AG08395 (cell line): ENCODE measurements at regions not wholly inside any gene's neighbourhood (a gene's known extent, or its start where the extent isn't known, plus 50 kb on each side); places are given as distances from the start of the nearest gene placed in this dataset.

Source experiments
- DNase-seq: peaks from one replicate; pipeline ENCODE4 v3.0.0; 2012; ENCODE audit warnings: mixed read lengths, low spot score

DNA sequence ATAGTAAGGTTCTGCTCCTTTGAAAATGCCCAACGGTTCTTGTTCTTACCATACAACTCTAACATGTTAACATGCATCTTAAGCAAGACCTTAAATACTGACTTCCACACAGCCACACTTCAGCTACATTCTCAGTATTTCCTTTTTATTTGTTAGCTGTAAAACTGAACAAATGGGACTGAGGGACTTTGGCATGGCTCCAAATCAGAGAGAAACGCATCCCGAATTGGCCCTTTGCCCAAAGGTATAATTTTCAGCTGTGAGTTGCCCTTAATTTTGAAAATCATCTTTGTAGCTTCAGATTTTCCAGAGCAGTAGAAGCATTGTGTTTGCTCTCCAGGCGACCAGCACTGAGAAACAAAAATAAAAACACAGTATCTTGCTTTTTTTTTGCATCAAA, 56.4 kb downstream of the NEUROD6 start:
- no peak for DNase-seq

- no peak for DNase-seq
Measured at GRCh38 chr7:31271641-31272405, 68.7 kb downstream of the NEUROD6 start.

DNA sequence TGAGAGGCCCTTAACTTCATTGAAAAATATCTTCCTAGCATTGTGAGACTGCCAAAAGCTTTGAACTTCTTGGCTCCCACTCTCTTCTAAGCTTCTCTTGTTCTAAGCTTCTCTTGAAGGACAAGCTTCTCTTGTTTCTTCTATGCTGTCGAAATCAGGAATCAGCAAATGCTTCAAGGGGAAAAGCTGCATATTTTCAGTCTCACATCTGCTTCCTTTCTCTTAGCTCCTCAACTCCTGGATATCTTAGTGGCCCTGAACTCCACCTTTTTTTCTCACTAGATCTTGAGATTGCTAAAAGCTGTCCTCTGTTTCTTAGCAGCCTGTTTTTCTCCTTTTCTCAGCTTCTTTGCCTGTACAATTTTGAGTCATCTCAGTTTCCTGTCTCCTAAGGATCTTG, 73.0 kb downstream of the NEUROD6 start:
- DNase-seq: no peak

GRCh38 chr7:31263338-31263737, 77.2 kb downstream of the NEUROD6 start:
- no peak for DNase-seq

DNA sequence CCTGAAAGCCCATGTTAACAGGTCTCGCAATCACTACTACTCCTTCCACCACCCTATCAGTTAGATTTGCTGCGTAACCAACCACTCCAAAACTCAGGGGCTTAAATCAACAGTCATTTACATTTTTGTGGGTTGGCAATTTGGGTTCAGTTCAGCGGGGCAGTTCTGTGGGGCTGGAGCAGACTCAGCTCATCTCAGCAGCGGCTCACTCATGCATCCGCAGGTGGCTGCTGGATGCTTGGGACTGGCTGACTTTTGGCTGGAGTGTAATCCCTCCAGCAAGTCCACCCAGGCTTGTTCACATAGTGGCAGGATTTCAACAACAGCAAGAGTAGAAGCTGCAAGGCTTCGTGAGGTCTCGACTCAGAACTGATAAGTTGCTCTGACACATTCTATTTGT, 79.2 kb downstream of the NEUROD6 start:
- DNase-seq: no peak

- DNase-seq: no peak
Measured at GRCh38 chr7:31260851-31261250, 79.7 kb downstream of the NEUROD6 start.

DNA sequence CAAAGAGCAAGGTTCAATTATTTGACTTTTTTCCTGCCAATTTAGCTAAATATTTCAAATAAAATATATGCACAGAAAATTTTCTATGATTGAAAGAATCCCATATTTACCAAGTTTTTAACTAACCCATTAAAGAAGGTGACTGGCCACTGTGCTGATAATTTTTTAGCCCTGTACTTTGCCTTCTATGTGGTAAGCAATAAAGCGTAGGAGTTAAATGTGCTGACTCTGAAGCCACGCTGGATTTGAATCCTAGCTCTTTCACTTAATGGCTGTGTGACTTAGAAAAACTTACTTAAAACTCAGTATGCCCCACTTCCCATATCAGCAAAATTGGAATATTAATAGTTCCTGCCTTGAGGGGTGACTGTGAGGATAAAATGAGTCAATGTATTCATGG, 82.1 kb downstream of the NEUROD6 start:
- no peak for DNase-seq

- DNase-seq: no peak
Measured at GRCh38 chr7:31256506-31256905, 84.0 kb downstream of the NEUROD6 start.

DNA sequence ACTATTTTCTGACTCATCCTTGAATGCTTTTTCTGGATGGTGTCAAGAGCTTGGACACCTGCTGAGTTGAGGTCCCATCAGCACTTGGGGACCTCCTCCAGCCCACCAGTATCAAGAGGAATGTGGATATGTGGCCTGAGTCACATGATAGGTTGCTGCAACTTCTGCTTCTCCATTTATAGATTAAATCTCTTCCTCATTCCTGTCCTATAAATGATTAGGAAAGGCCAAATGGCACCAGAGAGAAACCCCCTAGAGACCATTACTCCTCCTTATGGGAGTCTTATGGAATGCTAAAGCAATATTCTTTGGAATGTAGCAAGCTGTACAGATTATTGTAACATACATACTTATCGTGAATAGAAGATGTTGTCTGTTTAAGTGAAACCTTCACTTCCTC, 85.6 kb downstream of the NEUROD6 start:
- DNase-seq: no peak

GRCh38 chr7:31253532-31253931, 87.0 kb downstream of the NEUROD6 start:
- DNase-seq: no peak

DNA sequence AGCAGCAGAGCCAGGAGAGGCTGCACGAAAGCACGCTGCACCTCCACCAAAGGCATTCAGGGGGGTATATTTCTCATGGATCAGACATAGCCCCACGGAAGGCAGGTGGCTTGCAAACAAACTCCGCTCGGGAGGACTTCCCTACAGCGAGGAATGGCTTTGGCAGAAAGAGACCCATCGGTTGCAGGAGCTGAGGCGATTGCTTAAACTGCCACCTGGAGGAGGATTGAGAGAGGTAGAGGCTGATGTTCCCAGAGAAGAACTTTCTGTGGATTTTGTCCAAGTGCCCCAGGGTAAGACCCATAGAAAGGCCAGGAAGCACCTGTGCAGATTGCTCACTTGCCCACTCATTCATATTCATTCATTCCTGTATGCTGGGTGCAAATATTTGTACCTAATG, 89.1 kb downstream of the NEUROD6 start:
- DNase-seq: no peak

DNA sequence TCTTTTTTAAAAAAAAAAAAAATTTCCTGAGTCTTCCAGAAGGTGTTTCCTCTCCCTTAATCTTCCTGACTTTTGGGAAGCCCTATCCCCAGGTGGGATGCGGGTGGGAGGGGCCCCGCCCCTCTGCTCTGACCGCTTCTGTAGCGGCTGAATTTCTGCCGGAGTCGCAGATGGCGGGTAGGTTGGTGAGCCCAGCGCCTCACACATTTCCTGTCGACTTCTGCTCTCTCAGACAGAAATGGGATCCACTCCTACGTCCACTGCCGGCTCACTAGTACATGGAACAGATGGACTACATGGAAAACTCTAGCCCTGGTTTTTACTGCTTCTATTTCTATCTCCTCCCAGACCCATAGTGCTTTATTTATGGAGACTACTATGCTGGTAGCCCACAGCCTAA, 90.9 kb downstream of the NEUROD6 start:
- DNase-seq: no peak

GRCh38 chr7:31236868-31237267, 103.7 kb downstream of the NEUROD6 start:
- no peak for DNase-seq

- DNase-seq: no peak
Measured at GRCh38 chr7:31234836-31235605, 105.5 kb downstream of the NEUROD6 start.

GRCh38 chr7:31228957-31229356, 111.6 kb downstream of the NEUROD6 start:
- DNase-seq: no peak

GRCh38 chr7:31214751-31215150, 125.8 kb downstream of the NEUROD6 start:
- DNase-seq: no peak

GRCh38 chr7:31211281-31211680, 129.2 kb downstream of the NEUROD6 start:
- DNase-seq: no peak

DNA sequence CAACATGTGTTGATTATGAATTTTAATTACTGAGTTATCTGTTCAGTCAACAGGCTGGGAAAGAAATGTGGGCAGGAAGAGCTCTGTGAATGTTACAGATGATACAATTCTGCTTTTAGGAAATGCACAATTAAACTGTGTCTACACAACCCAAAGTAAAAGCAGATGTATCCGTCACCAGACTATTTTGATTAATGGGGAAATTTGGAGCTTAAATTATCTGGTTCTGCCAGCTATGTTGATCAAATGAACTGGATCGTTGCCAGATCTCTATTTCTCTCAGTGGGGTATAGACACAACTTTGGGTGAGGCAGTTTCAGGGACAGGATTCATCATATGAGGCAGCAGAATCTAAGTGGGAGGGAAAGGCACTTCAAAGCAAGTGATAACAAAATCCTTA, 136.5 kb downstream of the NEUROD6 start:
- no peak for DNase-seq

DNA sequence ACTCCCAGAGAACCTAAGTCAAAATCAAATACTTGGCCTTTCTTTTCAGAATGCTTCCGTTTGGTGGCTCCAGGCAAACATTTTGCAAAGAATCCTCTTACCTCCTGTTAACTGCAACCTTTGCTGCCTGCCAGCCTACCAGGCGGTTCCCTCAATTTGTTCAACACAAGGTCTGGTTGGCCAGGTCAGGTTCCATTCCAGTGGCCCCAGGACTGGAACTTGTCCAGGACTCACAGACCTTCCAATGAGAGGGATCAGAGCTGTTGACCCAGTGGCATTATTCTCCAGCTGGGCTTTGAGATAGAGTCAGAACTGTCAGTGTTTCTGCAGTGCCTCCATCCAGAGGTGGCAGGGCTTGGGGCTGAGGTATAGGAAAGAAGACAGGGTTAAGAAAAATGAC, 137.0 kb downstream of the NEUROD6 start:
- DNase-seq: no peak

- DNase-seq: no peak
Measured at GRCh38 chr7:31202801-31203200, 137.7 kb downstream of the NEUROD6 start.

DNA sequence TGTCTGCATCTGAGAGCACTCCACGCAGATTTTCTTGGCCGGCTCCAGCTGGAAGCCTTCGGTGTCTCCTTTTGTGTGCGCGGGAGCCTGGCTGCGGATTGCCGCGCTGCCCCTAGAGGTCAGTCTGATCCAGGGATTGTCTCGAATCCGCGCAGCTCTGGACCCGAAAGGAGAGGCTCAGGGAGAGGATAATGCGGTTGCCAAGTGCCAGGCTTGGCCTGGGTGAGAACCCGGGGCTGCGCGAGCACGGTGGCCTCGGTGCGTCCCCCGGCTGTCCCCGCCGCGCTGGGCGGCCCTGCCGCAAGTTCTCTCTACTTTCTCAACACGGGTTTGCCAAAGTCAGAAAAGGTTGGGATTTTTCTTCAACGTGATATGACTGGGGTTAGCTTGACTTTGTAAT, 140.9 kb downstream of the ADCYAP1R1 start:
- DNase-seq: peak; percentile 70

DNA sequence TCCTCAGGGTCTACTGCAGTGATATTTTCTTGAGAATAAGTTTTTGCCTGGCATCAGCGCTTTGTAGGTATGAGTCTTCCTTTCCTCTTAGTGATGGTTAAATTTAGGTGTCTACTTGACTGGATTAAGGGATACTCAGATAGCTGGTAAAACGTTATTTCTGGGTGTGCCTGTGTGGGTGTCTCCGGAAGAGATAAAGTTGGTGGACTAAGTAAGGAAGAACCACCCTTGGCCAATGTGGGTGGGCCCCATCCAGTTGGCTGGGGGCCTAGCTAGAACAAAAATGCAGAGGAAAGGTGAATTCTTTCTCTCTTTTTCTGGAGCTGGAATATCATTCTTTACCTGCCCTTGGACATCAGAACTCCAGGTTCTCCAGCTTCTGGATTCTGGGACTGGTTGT, 138.8 kb downstream of the ADCYAP1R1 start:
- no peak for DNase-seq

GRCh38 chr7:31186202-31186601, 134.1 kb downstream of the ADCYAP1R1 start:
- no peak for DNase-seq

DNA sequence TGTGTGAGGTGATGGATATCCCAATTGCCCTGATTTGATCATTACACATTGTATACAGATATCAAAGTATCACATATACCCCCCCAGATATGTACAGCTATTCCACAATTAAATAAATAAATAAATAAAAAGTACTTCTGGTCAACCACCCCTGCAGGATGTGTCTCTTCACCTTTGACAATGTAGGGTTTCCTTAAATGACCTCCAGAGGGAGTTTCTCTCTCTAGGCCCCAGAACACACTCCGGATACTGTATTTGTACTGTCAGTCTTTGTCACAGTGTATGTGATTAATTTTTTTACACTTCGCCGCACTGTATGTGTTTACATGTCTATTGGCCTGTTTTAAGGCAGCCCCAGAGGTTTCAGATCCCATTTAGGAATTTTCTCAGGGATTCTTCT, 123.6 kb downstream of the ADCYAP1R1 start:
- DNase-seq: no peak
